ENCODE measurements at regions not wholly inside any gene's neighbourhood (a gene's known extent, or its start where the extent isn't known, plus 50 kb on each side); places are given as distances from the start of the nearest gene placed in this dataset.
"Not testable (repeated sequence)": the region's sequence is repeated elsewhere in the genome, so short reads cannot be mapped to it uniquely, and the experiment has no call there.

GRCh38 chrX:114040111-114040510, 543.8 kb upstream of the HTR2C start:
- not testable (repeated sequence) for H3K4me3 ChIP-seq (ENCODE audit: low read length in 2 of 2); H3K27me3 ChIP-seq (ENCODE audit: control insufficient read depth in 3 of 3, insufficient read depth in 3 of 3, low read depth in 1 of 3, low read length in 3 of 3)
- DNase-seq (ENCODE audit: low spot score): peak; percentile 6

GRCh38 chrX:114038358-114038757, 545.5 kb upstream of the HTR2C start:
- no peak overlapping the region for H3K18ac ChIP-seq (ENCODE audit: low read length)
- H2AK5ac ChIP-seq (ENCODE audit: low read depth, low read length): no peak overlapping the region
- no peak overlapping the region for H3K27ac ChIP-seq (replicated peaks; ENCODE audit: low read length)
- no peak overlapping the region for H3K4ac ChIP-seq (ENCODE audit: low read length)
- H4K91ac ChIP-seq (ENCODE audit: low read depth, low read length, poor library complexity): no peak overlapping the region
- H2BK120ac ChIP-seq (ENCODE audit: low read depth, low read length): no peak overlapping the region
- peaks cover 0 to 7% (median 0%) of the 10 kb centered on the region in 3 experiments for H3K27me3 ChIP-seq (ENCODE audit: control insufficient read depth in 3 of 3, insufficient read depth in 3 of 3, low read depth in 1 of 3, low read length in 3 of 3)
- no peak overlapping the region for H2BK12ac ChIP-seq (ENCODE audit: low read length)
- H3K4me3 ChIP-seq (ENCODE audit: low read length in 2 of 2): no peak overlapping the region
- H3K9ac ChIP-seq (ENCODE audit: low read depth, low read length, poor library complexity): no peak overlapping the region
- no peak overlapping the region for H3K23ac ChIP-seq (ENCODE audit: low read depth, low read length, poor library complexity)
- no peak overlapping the region for H2BK15ac ChIP-seq (ENCODE audit: low read length)
- no peaks in the 10 kb centered on the region for H3K36me3 ChIP-seq (replicated peaks in 1 of 2; ENCODE audit: control insufficient read depth in 2 of 2, insufficient read depth in 2 of 2, low read length in 2 of 2)
- no peak overlapping the region for H4K8ac ChIP-seq (ENCODE audit: low read depth, low read length)
- no peak overlapping the region for H3K14ac ChIP-seq (ENCODE audit: low read length)
- no CpG with 5 or more reads among the region's 1 CpG for WGBS, 2 donors (ENCODE audit: extremely low coverage in 2 of 2, insufficient read length in 2 of 2, insufficient replicate concordance in 1 of 2)
- no peak overlapping the region for H2BK5ac ChIP-seq (ENCODE audit: low read length)
- H3K9me3 ChIP-seq (replicated peaks in 1 of 2; ENCODE audit: control insufficient read depth in 2 of 2, insufficient read depth in 1 of 2, low read depth in 1 of 2, low read length in 2 of 2): no peaks in the 10 kb centered on the region
- peaks cover 0 to 3% of the 10 kb centered on the region in 2 donors for H3K4me1 ChIP-seq (ENCODE audit: control insufficient read depth in 2 of 2, insufficient read depth in 1 of 2, low read depth in 1 of 2, low read length in 2 of 2)
- DNase-seq (ENCODE audit: low spot score): no peak
- H3K79me1 ChIP-seq (ENCODE audit: low read depth, low read length): no peaks in the 10 kb centered on the region
- H2AFZ ChIP-seq (ENCODE audit: low read length): no peak overlapping the region
- no peak overlapping the region for H3K4me2 ChIP-seq (ENCODE audit: insufficient read depth, low read length, poor library complexity, severe bottlenecking)

More at GRCh38 chrX:114040111-114040510, 543.8 kb upstream of the HTR2C start:
- not testable (repeated sequence) for H2BK15ac ChIP-seq (ENCODE audit: low read length); H3K23ac ChIP-seq (ENCODE audit: low read depth, low read length, poor library complexity); H3K4me1 ChIP-seq (ENCODE audit: control insufficient read depth in 2 of 2, insufficient read depth in 1 of 2, low read depth in 1 of 2, low read length in 2 of 2); H3K9ac ChIP-seq (ENCODE audit: low read depth, low read length, poor library complexity); H3K79me1 ChIP-seq (ENCODE audit: low read depth, low read length); H3K14ac ChIP-seq (ENCODE audit: low read length); H2AFZ ChIP-seq (ENCODE audit: low read length); H3K9me3 ChIP-seq (replicated peaks in 1 of 2; ENCODE audit: control insufficient read depth in 2 of 2, insufficient read depth in 1 of 2, low read depth in 1 of 2, low read length in 2 of 2); H4K8ac ChIP-seq (ENCODE audit: low read depth, low read length); H3K4me2 ChIP-seq (ENCODE audit: insufficient read depth, low read length, poor library complexity, severe bottlenecking); H3K18ac ChIP-seq (ENCODE audit: low read length); H4K91ac ChIP-seq (ENCODE audit: low read depth, low read length, poor library complexity); H2BK120ac ChIP-seq (ENCODE audit: low read depth, low read length); H3K27ac ChIP-seq (replicated peaks; ENCODE audit: low read length); H2BK12ac ChIP-seq (ENCODE audit: low read length); H3K4ac ChIP-seq (ENCODE audit: low read length); H2BK5ac ChIP-seq (ENCODE audit: low read length); H3K36me3 ChIP-seq (replicated peaks in 1 of 2; ENCODE audit: control insufficient read depth in 2 of 2, insufficient read depth in 2 of 2, low read length in 2 of 2); H2AK5ac ChIP-seq (ENCODE audit: low read depth, low read length)
- WGBS, 2 donors (ENCODE audit: extremely low coverage in 2 of 2, insufficient read length in 2 of 2, insufficient replicate concordance in 1 of 2): no CpG with 5 or more reads among the region's 8 CpGs

GRCh38 chrX:114037515-114037914, 546.4 kb upstream of the HTR2C start:
- no peak overlapping the region for H3K4me2 ChIP-seq (ENCODE audit: insufficient read depth, low read length, poor library complexity, severe bottlenecking)
- H3K23ac ChIP-seq (ENCODE audit: low read depth, low read length, poor library complexity): no peak overlapping the region
- peaks cover 0 to 3% of the 10 kb centered on the region in 2 donors for H3K4me1 ChIP-seq (ENCODE audit: control insufficient read depth in 2 of 2, insufficient read depth in 1 of 2, low read depth in 1 of 2, low read length in 2 of 2)
- no peak overlapping the region for H2BK5ac ChIP-seq (ENCODE audit: low read length)
- peak overlapping the region; percentile 17 for H4K8ac ChIP-seq (ENCODE audit: low read depth, low read length)
- H3K14ac ChIP-seq (ENCODE audit: low read length): no peak overlapping the region
- H2AFZ ChIP-seq (ENCODE audit: low read length): no peak overlapping the region
- no peaks in the 10 kb centered on the region for H3K9me3 ChIP-seq (replicated peaks in 1 of 2; ENCODE audit: control insufficient read depth in 2 of 2, insufficient read depth in 1 of 2, low read depth in 1 of 2, low read length in 2 of 2)
- no peaks in the 10 kb centered on the region for H3K36me3 ChIP-seq (replicated peaks in 1 of 2; ENCODE audit: control insufficient read depth in 2 of 2, insufficient read depth in 2 of 2, low read length in 2 of 2)
- H2AK5ac ChIP-seq (ENCODE audit: low read depth, low read length): no peak overlapping the region
- H4K91ac ChIP-seq (ENCODE audit: low read depth, low read length, poor library complexity): no peak overlapping the region
- WGBS, 2 donors (ENCODE audit: extremely low coverage in 2 of 2, insufficient read length in 2 of 2, insufficient replicate concordance in 1 of 2): no CpG with 5 or more reads among the region's 2 CpGs
- H3K79me1 ChIP-seq (ENCODE audit: low read depth, low read length): no peaks in the 10 kb centered on the region
- H2BK120ac ChIP-seq (ENCODE audit: low read depth, low read length): no peak overlapping the region
- no peak overlapping the region for H2BK15ac ChIP-seq (ENCODE audit: low read length)
- peaks cover 0 to 7% (median 0%) of the 10 kb centered on the region in 3 experiments for H3K27me3 ChIP-seq (ENCODE audit: control insufficient read depth in 3 of 3, insufficient read depth in 3 of 3, low read depth in 1 of 3, low read length in 3 of 3)
- H3K18ac ChIP-seq (ENCODE audit: low read length): no peak overlapping the region
- no peak overlapping the region for H3K4ac ChIP-seq (ENCODE audit: low read length)
- no peak overlapping the region for H2BK12ac ChIP-seq (ENCODE audit: low read length)
- no peak for DNase-seq (ENCODE audit: low spot score)
- H3K4me3 ChIP-seq (ENCODE audit: low read length in 2 of 2): no peak overlapping the region
- H3K9ac ChIP-seq (ENCODE audit: low read depth, low read length, poor library complexity): no peak overlapping the region
- no peak overlapping the region for H3K27ac ChIP-seq (replicated peaks; ENCODE audit: low read length)

GRCh38 chrX:114028907-114029662, 554.8 kb upstream of the HTR2C start:
- Histone ChIP-seq H3K79me1 (ENCODE audit: low read depth, low read length) (no peaks in the 10 kb centered on the region), H3K23ac (ENCODE audit: low read depth, low read length, poor library complexity) (no peak overlapping the region), H3K9ac (ENCODE audit: low read depth, low read length, poor library complexity) (no peak overlapping the region), H3K4ac (ENCODE audit: low read length) (no peak overlapping the region), H3K4me2 (ENCODE audit: insufficient read depth, low read length, poor library complexity, severe bottlenecking) (no peak overlapping the region), H3K27me3 (ENCODE audit: control insufficient read depth in 3 of 3, insufficient read depth in 3 of 3, low read depth in 1 of 3, low read length in 3 of 3) (no peaks in the 10 kb centered on the region), H2BK15ac (ENCODE audit: low read length) (no peak overlapping the region), H3K9me3 (replicated peaks in 1 of 2; ENCODE audit: control insufficient read depth in 2 of 2, insufficient read depth in 1 of 2, low read depth in 1 of 2, low read length in 2 of 2) (no peaks in the 10 kb centered on the region), H2AK5ac (ENCODE audit: low read depth, low read length) (no peak overlapping the region), H2BK120ac (ENCODE audit: low read depth, low read length) (no peak overlapping the region), H4K91ac (ENCODE audit: low read depth, low read length, poor library complexity) (no peak overlapping the region), H3K18ac (ENCODE audit: low read length) (no peak overlapping the region), H2BK5ac (ENCODE audit: low read length) (no peak overlapping the region), H2AFZ (ENCODE audit: low read length) (no peak overlapping the region), H3K36me3 (replicated peaks in 1 of 2; ENCODE audit: control insufficient read depth in 2 of 2, insufficient read depth in 2 of 2, low read length in 2 of 2) (no peaks in the 10 kb centered on the region), H3K4me1 (ENCODE audit: control insufficient read depth in 2 of 2, insufficient read depth in 1 of 2, low read depth in 1 of 2, low read length in 2 of 2) (peaks cover 0 to 3% of the 10 kb centered on the region in 2 donors), H2BK12ac (ENCODE audit: low read length) (no peak overlapping the region), H4K8ac (ENCODE audit: low read depth, low read length) (no peak overlapping the region), H3K27ac (replicated peaks; ENCODE audit: low read length) (no peak overlapping the region), H3K4me3 (ENCODE audit: low read length in 2 of 2) (no peak overlapping the region), H3K14ac (ENCODE audit: low read length) (no peak overlapping the region)
- DNase-seq (ENCODE audit: low spot score): no peak
- WGBS, 2 donors (ENCODE audit: extremely low coverage in 2 of 2, insufficient read length in 2 of 2, insufficient replicate concordance in 1 of 2): no CpG with 5 or more reads among the region's 5 CpGs

Data from neuronal stem cell (in vitro differentiated cells).